ENCODE measurements at regions not wholly inside any gene's neighbourhood (a gene's known extent, or its start where the extent isn't known, plus 50 kb on each side); places are given as distances from the start of the nearest gene placed in this dataset.
"Not testable (repeated sequence)": the region's sequence is repeated elsewhere in the genome, so short reads cannot be mapped to it uniquely, and the experiment has no call there.

GRCh38 chr12:8390001-8390777 lies 65.6 kb upstream of the CLEC6A start:
- DNase-seq: peak; percentile 75

- DNase-seq: peak; percentile 68
Measured at GRCh38 chr12:8396225-8397071, 59.3 kb upstream of the CLEC6A start.

GRCh38 chr12:8397378-8397777 lies 58.4 kb upstream of the CLEC6A start:
- not testable (repeated sequence) for DNase-seq

GRCh38 chr12:8399496-8400034 lies 56.2 kb upstream of the CLEC6A start:
- DNase-seq: not testable (repeated sequence)

- not testable (repeated sequence) for DNase-seq
Measured at GRCh38 chr12:8403834-8404233, 51.9 kb upstream of the CLEC6A start.

- not testable (repeated sequence) for DNase-seq
Measured at GRCh38 chr12:8404341-8404740, 51.4 kb upstream of the CLEC6A start.

All from T-helper 9 cell (primary cell).